ENCODE measurements at regions not wholly inside any gene's neighbourhood (a gene's known extent, or its start where the extent isn't known, plus 50 kb on each side); places are given as distances from the start of the nearest gene placed in this dataset.
A peak's percentile ranks its signal among the peaks of the same experiment; 100 is the strongest.

GRCh38 chr4:16384576-16384975 is 158.3 kb upstream of the TAPT1 start:
- intact Hi-C loops (cut with DNase I; ENCODE audit: low total_unique reads): no loop called here
- TF ChIP-seq POLR2A (IDR thresholded peaks at IDR 0.05) (no peak), CTCF (IDR thresholded peaks at IDR 0.05) (no peak)
- DNase-seq: no peak
- no peaks in the 10 kb centered on the region for H3K9me3 ChIP-seq
- no peak overlapping the region for H3K27ac ChIP-seq
- H3K36me3 ChIP-seq (ENCODE audit: low read depth, missing control alignments): no peaks in the 10 kb centered on the region
- no peaks in the 10 kb centered on the region for H3K4me1 ChIP-seq
- H3K4me3 ChIP-seq: no peak overlapping the region
- no peaks in the 10 kb centered on the region for H3K27me3 ChIP-seq
- WGBS, 2 donors: 62 to 63% methylated on average over 6 of the region's 6 CpGs

- WGBS, 2 donors: 77 to 82% methylated on average over 3 of the region's 3 CpGs
- DNase-seq: no peak
Measured at GRCh38 chr4:16382571-16382970, 156.3 kb upstream of the TAPT1 start.

GRCh38 chr4:16377887-16378286 is 151.6 kb upstream of the TAPT1 start:
- no peak for DNase-seq
- intact Hi-C loops (cut with DNase I; ENCODE audit: low total_unique reads): no loop called here
- Histone ChIP-seq H3K36me3 (ENCODE audit: low read depth, missing control alignments) (no peaks in the 10 kb centered on the region), H3K4me1 (no peaks in the 10 kb centered on the region), H3K9me3 (no peaks in the 10 kb centered on the region), H3K27ac (no peak overlapping the region), H3K27me3 (no peaks in the 10 kb centered on the region), H3K4me3 (no peak overlapping the region)
- no peak for TF ChIP-seq POLR2A (IDR thresholded peaks at IDR 0.05)
- TF ChIP-seq CTCF (IDR thresholded peaks at IDR 0.05): no peak
- WGBS, 2 donors: 81 to 82% methylated on average over 5 of the region's 5 CpGs

More at GRCh38 chr4:16382571-16382970, 156.3 kb upstream of the TAPT1 start:
- Histone ChIP-seq H3K4me1 (no peaks in the 10 kb centered on the region), H3K27ac (no peak overlapping the region), H3K36me3 (ENCODE audit: low read depth, missing control alignments) (no peaks in the 10 kb centered on the region), H3K27me3 (no peaks in the 10 kb centered on the region), H3K9me3 (no peaks in the 10 kb centered on the region), H3K4me3 (no peak overlapping the region)
- no peak for TF ChIP-seq CTCF (IDR thresholded peaks at IDR 0.05)
- no peak for TF ChIP-seq POLR2A (IDR thresholded peaks at IDR 0.05)
- intact Hi-C loops (cut with DNase I; ENCODE audit: low total_unique reads): no loop called here

- Histone ChIP-seq H3K27ac (no peak overlapping the region), H3K27me3 (no peaks in the 10 kb centered on the region), H3K36me3 (ENCODE audit: low read depth, missing control alignments) (no peaks in the 10 kb centered on the region), H3K4me3 (no peak overlapping the region), H3K4me1 (no peaks in the 10 kb centered on the region), H3K9me3 (no peaks in the 10 kb centered on the region)
- no peak for TF ChIP-seq CTCF (IDR thresholded peaks at IDR 0.05)
- no peak for TF ChIP-seq POLR2A (IDR thresholded peaks at IDR 0.05)
- intact Hi-C loops (cut with DNase I; ENCODE audit: low total_unique reads): no loop called here
- DNase-seq: no peak
- WGBS, 2 donors: 66 to 76% methylated on average over 5 of the region's 5 CpGs
Measured at GRCh38 chr4:16365036-16365569, 138.8 kb upstream of the TAPT1 start.

GRCh38 chr4:16360694-16361262 is 134.5 kb upstream of the TAPT1 start:
- Histone ChIP-seq H3K27me3 (no peaks in the 10 kb centered on the region), H3K36me3 (ENCODE audit: low read depth, missing control alignments) (no peaks in the 10 kb centered on the region), H3K27ac (no peak overlapping the region), H3K4me3 (peak overlapping the region; percentile 41 to 58), H3K9me3 (no peaks in the 10 kb centered on the region), H3K4me1 (no peaks in the 10 kb centered on the region)
- DNase-seq: peak; percentile 45
- intact Hi-C loops (cut with DNase I; ENCODE audit: low total_unique reads): no loop called here
- 60 to 70% methylated on average over 36 of the region's 36 CpGs for WGBS, 2 donors
- no peak for TF ChIP-seq POLR2A (IDR thresholded peaks at IDR 0.05)
- TF ChIP-seq CTCF (IDR thresholded peaks at IDR 0.05): no peak
